Upper lobe of left lung (tissue), 4 donors: ENCODE measurements at regions not wholly inside any gene's neighbourhood (a gene's known extent, or its start where the extent isn't known, plus 50 kb on each side); places are given as distances from the start of the nearest gene placed in this dataset.

Experiments
- POLR2A ChIP-seq, 4 donors: fragments of 450-650 bp; IDR thresholded peaks; one replicate each; pipeline ENCODE4 v1.5.1; 2016 to 2017; ENCODE audit warnings: antibody characterized with exemption in 4 of 4, mild to moderate bottlenecking in 2 of 4
- POLR2AphosphoS5 ChIP-seq, 2 donors: sonication (generic); formaldehyde crosslinking; IDR thresholded peaks; one replicate each; pipeline ENCODE4 v1.5.1; 2017; ENCODE audit warnings: antibody characterized with exemption in 2 of 2
- TF ChIP-seq, protein P1 (sequence below), 6 experiments: fragments of 450-650 bp in 4 of 6; fragments of 200-600 bp in 2 of 6; sonication (generic) in 2 of 6; IDR thresholded peaks; one replicate each; pipeline ENCODE4 v1.5.1; 2016 to 2019; ENCODE audit warnings: antibody characterized with exemption in 6 of 6

DNA sequence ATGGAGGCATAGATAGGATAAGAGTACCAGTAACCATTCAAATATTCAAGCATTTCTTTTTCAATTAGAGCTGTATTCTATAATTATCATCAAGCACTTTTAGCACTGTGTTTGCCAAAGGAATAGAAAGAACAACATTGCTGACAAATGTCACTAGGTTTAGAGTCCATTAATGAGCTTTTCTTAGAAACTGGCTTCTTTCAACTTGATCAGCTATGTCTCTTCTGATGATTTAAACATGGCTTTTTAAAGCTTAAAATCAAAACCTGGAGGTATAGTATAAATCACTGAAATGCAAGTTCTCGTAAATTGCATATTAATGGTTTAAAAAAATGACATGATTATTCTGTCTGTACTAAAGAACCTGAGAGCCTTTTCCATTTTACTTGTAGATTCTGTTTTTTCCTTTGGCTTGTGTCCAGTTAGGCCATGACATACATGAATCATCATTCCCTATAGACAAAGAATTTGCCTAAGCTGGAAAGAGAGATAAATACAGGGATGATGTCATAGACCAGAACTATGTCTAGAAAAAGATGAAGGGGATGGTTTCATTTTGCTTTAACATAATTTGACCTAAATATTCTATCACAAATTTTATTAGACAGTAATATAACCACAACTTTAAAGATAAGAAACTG is 340.1 kb upstream of the CTSO start:
- no peak for TF ChIP-seq POLR2A (IDR thresholded peaks at IDR 0.05)
- TF ChIP-seq, protein P1, sequence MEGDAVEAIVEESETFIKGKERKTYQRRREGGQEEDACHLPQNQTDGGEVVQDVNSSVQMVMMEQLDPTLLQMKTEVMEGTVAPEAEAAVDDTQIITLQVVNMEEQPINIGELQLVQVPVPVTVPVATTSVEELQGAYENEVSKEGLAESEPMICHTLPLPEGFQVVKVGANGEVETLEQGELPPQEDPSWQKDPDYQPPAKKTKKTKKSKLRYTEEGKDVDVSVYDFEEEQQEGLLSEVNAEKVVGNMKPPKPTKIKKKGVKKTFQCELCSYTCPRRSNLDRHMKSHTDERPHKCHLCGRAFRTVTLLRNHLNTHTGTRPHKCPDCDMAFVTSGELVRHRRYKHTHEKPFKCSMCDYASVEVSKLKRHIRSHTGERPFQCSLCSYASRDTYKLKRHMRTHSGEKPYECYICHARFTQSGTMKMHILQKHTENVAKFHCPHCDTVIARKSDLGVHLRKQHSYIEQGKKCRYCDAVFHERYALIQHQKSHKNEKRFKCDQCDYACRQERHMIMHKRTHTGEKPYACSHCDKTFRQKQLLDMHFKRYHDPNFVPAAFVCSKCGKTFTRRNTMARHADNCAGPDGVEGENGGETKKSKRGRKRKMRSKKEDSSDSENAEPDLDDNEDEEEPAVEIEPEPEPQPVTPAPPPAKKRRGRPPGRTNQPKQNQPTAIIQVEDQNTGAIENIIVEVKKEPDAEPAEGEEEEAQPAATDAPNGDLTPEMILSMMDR (IDR thresholded peaks at IDR 0.05): no peak
- TF ChIP-seq POLR2AphosphoS5 (IDR thresholded peaks at IDR 0.05): no peak
